NCI-H1048 (cell line): ENCODE measurements at regions not wholly inside any gene's neighbourhood (a gene's known extent, or its start where the extent isn't known, plus 50 kb on each side); places are given as distances from the start of the nearest gene placed in this dataset.
"Not testable (repeated sequence)": the region's sequence is repeated elsewhere in the genome, so short reads cannot be mapped to it uniquely, and the experiment has no call there.

Source experiments
- DNase-seq: peaks from one replicate; lab custom pipeline; 2025; lab: John Stamatoyannopoulos, UW

DNA sequence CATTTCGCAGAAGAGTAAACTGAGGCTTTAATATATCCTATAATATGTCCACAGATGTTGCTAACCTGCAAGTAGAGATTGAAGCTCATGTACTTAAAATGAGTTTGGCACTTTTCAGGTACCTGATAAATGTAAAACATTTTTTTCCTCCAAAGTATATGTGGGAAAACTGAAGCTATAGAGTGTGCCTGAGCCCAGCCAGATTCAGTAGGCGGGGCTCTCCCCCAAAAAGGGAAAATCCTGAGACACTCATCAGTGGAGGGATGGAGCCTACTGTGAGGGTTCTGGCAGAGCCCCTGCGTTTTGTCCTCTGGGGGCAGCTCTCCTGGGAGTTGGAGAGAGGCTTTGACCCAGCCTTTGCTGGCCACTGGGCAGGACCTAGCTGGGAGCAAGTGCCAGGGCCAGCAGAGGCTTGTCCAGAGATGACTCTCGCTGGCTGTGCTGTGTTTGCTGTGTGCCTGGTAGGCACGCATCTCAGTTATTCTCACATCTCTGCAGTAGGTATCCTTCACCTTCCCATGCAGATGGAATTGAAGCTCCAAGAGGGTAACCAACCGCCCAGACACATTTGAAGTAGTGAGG, 81.1 kb upstream of the SPRY4 start:
- no peak for DNase-seq

DNA sequence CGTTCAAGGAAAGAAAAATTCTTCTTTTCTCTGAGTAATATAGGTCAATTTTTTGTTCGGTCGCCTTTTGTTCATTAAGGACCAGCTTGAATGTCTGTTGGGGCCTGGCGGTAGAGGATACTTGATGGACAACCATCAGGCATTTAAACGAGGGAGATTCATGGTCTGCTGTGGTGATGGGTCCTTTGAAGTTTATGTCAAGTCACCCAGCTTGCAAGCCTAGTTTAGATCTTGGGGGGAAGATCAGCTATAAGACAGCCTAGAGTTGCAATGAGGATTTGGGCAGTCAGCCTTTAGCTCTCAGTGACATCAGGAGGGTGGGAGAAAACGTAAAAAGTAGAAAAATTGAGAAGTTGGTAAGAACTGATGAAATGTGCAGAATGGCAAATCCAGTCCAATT, 80.2 kb upstream of the SPRY4 start:
- DNase-seq: no peak

DNA sequence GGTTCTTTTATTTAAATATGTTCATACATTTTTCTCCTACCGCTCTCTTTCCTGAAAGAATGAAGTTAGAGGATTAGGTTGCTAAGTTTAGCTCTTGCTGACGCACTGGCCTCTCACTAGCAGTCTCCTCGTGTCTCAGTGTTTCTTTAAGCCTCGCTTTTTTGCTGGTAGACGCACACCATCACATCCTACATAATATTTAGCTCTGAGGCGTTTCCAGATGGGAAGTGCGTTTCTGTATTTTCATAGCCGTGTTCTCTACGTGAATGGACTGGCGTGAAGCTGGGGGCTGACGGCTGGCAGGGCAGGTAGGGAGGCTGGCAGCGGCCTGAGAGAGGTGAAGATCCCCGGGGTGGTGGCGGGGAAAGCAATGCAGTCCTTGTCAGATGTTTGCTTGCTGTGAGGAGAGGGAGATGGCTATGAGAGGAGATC, 79.2 kb upstream of the SPRY4 start:
- no peak for DNase-seq

DNA sequence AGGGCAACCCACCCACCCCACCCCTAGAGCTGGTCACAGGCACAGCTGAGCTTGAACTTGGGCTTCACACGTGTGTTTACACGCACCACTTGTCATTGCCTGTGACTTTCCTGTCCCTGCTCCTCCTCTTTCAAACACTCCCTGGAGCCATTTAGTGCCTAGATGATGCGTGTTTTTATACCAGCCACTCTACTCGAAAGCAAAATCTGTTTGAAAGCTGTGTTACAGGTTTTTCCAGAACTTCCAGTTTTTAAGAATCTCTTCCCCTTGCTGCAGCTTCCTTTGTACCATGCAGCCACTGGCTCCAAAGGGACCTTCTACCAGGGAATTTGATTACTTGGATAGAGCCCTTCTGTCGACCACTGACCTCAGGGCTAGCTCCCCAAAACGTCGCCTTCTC, 78.8 kb upstream of the SPRY4 start:
- DNase-seq: peak; percentile 43

DNA sequence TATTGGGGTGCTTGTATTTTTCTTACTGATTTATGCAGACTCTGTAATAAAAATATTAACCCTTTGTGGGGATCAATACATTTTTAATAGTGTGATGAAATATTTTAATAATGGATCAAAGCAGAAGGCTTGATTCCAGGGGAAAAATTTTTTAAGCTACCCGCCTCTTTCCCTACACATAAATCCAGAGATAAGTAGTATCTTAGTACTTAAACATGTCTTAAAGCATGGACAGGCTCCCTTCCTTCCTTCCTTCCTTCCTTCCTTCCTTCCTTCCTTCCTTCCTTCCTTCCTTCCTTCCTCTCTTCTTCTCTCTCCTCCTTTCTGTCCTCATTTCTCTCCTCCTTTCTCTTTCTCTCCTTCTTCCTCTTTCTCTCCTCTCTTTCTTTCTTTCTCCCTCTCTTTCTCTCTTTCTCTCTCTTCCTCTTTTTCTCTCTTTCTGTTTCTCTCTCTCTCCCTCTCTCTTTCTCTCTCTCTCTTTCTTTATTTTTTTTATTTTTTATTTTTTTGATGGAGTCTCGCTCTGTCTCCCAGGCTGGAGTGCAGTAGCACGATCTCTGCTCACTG, 78.0 kb upstream of the SPRY4 start:
- no peak for DNase-seq

DNA sequence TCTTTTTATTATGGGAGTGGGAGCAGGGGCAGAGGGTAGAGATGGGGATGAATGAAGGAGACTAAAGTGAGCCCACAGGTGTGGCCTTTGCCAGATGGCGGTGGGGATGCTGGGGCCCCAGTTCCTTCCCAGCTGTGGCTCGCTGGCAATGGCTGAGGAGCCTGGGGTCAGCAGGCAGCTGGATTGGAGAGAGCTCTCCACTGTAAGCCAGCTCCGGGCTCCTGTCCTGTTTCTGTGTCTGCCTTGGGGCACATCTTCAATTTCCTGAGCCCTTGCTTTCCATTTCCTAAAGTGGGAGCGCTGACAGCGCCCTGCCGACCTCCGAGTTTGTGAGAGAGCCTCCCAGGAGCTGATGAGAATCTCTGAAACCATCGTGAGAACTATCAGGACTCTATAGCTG, 75.6 kb upstream of the SPRY4 start:
- no peak for DNase-seq

DNA sequence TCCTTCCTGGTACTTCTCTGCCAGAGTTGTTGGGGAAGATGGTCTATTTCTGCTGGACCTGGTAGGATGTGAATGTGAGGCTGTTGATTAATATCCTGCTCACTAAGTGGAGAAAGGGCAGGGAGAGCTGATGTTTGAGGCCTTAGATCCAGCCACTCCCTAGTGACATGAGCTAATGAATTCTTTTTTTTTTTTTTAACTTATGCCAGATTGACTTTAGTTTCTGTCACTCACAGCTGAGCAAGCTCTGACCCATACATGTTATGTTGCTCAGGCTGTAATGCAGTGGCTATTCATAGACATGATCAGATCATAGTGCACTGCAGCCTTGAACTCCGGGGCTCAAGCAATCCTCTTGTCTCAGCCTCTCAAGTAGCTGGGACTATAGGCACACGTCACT, 75.1 kb upstream of the SPRY4 start:
- DNase-seq: no peak

DNA sequence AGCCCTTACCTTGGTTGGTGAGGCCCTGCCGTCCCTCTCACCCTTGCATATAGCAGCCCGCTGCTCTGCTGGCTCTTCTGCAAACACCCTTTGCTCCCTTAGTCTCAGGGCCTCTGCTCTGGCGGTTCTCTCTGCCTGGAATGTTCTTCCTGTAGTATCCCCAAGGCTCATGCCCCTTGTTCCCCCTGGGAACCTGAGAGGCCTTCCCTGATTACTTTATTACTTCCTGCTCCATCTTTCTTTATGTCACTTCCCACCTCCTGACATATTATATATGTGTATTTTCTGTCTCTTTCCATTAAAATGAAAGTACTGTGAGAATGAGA, 73.9 kb upstream of the SPRY4 start:
- DNase-seq: no peak

DNA sequence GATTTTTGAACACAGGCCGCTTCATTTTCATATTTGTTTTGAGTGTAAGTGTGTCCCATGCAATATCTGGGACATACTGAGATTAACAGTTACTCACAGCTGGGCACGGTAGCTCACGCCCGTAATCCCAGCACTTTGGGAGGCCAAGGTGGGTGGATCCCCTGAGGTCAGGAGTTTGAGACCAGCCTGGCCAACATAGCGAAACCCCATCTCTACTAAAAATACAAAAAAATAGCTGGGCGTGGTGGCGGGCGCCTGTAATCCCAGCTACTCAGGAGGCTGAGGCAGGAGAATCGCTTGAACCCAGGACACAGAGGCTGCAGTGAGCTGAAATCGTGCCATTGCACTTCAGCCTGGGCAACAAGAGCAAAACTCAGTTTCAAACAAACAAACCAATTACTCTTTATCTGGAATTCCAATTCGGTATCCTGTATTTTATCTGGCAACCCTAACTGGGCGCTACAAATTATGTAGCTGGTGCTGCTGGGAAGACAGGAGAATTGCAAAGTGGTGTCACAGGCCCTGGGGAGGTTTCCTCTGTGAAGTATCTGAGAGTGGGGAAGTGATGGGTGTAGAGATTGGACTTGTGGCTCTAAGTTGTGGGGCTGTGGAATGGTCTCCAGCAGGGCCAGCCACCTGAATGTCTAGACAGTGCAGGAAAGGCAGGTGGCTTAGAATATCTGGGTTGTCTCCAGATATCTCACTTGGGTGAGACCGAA, 73.3 kb upstream of the SPRY4 start:
- DNase-seq: not testable (repeated sequence)

DNA sequence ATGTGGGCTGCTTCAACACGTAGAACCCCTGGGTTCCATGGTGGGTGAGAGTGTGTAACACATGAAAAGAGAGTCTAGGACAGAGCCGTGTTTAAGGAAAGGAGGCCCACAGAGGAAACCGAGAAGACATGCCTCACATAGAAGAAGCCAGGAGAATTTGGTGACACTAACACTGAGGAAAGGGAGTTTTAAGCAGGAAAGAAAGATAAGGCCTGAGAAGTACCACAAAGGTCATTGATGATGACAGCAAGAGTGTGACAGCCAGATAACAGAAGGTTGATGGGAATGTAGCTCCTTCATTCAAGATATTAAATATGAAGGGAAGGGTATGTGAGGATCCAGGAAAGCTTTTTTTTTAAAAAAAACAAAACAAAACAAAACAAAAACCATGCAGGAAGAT, 72.4 kb upstream of the SPRY4 start:
- DNase-seq: no peak

DNA sequence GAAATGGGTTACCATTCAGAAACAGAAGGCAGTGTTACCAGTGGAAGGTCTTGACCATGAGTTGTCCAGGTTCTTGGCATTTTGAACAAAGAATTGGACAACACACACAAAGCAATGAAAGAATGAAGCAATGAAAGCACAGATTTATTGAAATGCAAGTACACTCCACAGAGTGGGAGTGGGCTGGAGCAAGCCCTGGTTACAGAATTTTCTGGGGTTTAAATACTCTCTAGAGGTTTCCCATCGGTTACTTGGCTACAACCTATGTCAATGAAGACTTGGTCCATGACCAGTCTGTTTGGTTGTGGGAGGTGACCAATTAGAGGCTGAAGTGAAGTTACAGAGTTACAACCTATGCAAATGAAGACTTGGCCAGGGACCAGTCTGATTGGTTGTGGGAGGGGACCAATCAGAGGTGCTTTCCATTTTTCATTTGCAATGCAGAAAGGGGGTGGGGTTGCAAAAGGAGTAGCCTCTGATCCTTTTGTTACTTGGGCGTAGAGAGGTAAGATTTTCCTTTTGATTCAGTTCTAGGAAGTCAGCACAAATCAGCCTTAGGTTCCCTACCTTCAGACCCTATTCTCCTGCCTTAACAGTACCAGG, 71.7 kb upstream of the SPRY4 start:
- no peak for DNase-seq

DNA sequence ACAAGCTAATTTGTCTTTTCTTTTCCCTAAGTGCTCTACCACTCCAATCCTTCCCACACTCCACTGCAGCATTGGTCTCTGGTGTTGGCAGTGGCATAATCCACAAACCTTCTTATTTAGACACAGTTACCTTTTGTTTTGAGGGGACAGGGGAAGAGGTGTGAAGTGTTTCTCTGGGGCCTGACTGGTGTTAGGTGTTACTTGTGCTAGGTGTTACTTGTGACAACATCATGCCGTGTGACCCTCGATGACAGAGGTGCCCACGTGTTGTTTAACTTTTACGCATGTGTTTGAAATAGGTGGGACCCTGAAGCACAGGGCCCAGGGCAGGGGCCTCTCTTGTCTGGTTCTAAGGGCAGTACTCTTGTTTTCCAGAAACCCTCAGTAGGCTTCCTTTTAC, 70.5 kb upstream of the SPRY4 start:
- DNase-seq: no peak

DNA sequence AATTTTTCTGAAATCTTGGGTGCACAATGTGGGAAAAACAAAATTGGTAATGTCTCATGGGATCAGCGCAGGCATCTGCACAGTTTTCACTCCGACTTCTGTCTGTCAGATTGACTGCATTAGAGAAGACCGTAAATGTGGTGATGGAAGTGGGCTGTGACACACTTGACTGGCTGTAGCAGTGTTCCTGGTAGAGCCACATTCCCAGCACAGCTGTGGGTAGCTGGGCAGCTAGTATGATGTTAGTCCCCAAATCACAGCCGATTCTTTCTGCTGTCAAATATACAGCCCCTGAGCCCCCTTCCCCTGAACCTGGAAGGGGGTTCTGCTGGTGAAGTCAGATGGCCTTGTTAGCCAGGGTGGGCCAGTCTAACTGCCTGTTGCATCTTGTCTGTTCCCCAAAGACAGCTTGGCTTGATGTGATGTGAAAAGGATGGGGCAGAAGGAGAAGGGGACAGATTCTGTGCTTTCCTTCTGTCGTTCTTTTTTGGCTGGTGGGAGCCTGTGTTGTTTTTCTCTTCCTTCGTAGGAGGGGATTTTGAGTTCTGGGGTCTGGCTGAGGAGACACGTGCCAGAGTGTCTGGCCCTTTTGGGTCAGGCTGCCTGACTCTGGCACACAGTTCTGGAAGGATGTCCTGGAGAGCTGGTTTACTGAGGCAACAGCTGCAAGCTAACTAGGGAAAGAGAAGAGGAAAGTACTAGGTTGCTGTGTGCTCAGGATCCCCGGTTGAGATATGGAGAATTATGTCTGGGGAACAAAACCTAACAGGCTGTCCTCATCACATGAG, 66.4 kb upstream of the SPRY4 start:
- DNase-seq: no peak

DNA sequence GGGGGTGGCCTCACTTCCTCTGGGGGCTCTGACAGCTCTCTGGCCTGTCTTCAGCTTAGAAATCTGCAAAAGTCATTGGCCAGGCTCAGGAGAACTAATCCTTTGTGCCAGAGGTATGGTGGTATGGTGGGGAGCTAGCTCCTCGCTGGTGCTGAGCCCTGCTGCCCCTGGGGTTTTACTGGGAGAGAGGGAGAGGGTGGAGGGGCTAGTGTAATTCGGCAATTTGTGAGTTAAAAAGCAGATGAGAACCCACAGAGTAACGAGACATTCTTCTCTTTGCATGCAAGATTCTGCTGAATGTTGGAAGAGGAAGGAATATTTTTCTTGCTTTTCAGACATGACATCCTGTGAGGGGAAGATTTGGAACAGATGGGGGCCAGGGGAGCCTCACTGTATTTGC, 65.5 kb upstream of the SPRY4 start:
- no peak for DNase-seq

DNA sequence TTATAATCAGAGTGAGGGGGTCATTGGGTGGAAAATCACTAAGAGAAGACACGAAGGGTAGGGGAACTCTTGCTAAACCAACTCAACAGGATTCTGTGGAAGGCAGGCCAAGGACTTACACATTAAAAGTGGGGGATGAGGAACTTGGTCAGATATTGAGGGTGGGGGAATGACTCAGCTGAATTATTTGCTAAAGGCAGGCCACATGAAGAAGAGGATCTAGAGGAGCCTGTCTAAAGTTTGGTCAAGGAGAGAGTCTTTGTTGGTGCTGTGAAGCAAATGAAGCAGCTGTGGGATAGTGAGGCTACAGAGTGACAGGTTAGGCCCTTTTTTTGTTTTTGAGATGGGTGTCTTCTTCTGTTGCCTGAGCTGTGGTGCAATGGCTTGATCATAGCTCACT, 63.9 kb upstream of the SPRY4 start:
- DNase-seq: no peak

DNA sequence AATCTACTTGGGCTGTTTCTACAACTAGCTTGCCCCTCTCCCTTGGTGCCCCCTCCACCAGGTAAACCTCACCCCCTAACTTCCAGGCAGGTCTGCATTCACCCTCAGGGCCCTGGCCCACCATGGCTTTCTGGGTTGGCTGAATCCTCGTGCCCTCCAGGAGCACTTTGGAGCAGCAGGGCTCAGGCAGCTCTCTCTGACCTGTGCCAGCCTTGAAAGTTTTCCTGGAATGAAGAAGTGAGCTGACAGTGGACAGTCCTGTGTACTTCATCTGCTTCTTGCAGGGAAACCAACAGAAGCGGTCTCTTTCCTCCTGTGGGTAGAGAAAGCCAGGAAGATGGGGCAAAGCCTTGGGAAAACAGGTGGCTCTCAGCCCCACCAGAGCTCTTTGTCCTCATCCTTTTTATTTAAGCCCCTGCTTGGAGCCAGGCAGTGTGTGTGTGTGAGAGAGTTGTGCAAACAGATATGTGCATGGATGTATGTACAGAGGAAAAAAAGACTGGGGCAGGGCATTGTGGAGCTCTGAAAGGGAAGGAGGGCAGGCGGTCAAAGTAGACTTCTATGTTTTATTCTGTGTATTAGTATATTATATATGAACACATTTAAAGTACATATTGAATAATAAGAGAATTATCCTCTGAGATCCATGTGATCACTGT, 62.3 kb upstream of the SPRY4 start:
- no peak for DNase-seq

DNA sequence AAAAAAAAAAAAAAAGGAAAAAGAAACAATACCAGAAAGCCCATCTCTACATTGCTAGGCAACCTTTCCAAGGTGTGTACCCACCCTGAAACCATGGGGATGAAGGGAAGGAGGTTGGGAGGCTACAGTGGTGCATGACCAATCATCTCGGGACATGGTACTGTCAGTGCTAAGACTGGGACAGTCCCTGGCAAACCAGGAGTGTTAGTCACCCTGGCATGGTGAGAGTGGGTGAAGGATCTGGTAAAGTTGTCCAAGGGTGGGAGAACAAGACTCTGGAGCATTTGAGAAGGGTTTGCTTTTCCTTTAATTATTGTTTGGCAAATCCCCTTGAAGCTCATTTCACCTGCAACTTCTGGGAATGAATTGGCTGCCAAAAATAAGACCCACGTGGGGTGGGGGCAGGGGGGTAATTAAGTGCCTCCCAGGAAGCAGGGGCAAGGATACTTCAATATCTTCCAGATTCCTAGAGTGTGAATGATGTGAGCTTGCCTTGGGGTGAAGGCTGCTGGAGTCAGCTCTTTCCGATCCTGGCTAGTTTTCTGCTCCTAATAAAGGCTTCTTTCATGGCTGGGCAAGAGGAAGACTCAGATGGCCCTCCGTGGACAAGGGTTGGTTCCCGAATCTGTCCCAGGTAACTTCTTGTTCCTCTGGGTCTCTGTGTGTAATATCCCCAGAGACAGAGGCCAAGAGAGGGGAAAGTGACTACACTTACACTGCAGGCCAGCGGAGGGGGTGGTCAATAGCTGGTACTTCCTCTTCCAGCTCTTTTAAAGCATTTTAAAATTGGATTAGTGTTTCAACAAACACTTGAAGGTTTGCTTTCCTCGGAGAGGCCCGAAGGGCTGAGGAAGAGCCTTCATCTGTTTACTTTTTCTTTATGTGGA, 61.6 kb upstream of the SPRY4 start:
- DNase-seq: no peak

DNA sequence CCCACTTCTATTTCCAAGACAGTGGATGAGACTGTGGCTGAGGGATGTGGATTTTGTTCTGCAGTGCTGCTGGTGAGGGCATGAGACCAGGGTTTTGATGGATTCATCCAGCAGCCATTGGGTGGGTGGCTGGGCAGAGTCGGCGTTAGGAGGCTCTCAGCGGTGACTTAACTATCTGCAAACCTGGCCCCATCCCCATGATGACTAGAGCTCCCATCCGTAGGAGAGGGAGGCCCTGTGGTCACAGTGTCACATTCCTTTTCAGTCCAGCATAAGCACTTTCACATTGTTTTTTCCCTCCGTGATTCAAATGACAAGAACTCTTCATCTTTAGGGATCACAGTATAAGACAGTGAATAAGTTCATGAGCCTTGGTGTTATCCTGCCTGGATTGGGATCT, 60.4 kb upstream of the SPRY4 start:
- DNase-seq: no peak

DNA sequence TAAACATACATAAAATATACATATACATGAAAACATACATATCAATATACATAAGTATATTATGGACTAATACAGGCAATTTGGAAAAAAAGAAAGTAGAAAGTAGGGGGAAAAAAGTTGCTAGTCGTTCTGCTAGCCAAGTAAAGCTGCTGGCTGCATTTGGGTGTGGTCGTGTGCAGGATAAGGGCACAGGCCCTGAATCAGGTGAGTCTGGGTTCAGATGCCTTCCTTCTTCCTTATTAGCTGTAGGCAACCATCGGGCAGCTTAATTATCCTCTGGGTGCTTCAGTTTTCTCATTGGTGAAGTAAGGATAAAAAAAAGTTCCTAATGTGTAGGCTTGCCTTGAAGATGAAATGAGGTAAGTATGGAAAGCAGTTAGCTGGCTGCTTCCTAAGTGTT, 59.2 kb upstream of the SPRY4 start:
- DNase-seq: no peak

DNA sequence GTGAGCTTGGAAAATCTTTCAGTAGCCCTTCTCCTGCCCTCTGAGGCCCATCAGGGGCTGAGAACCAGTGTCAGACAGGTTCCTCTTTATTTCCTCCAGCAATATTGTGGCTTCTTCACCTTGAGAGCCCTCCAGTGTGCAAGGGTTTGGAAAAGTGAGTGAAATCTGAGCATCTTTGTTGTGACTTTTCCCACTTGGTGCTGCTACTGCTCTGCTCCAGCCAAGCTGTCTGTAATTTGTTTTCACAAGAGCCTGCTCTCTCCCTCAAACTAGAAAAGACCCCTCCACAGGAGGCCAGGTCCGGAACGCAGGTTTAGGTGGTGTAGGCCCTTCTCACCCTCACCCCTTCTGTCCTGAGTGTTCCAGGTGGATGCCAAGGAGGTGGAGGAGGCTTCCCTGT, 57.4 kb upstream of the SPRY4 start:
- no peak for DNase-seq
